ENCODE measurements at regions not wholly inside any gene's neighbourhood (a gene's known extent, or its start where the extent isn't known, plus 50 kb on each side); places are given as distances from the start of the nearest gene placed in this dataset.

GRCh38 chr2:240204431-240205276, 64.2 kb upstream of the OTOS start:
- Histone ChIP-seq H3K36me3 (no peaks in the 10 kb centered on the region), H3K27ac (no peak overlapping the region), H3K4me1 (no peaks in the 10 kb centered on the region), H3K4me3 (no peak overlapping the region), H3K27me3 (no peaks in the 10 kb centered on the region), H3K9me3 (peaks cover 0 to 6% (median 5%) of the 10 kb centered on the region in 4 donors)
- peak in 1 of 2 donors; percentile 18 for DNase-seq
- TF ChIP-seq EP300 (IDR thresholded peaks at IDR 0.05) (no peak), POLR2AphosphoS5 (IDR thresholded peaks at IDR 0.05) (no peak), POLR2A (IDR thresholded peaks at IDR 0.05) (no peak)
- TF ChIP-seq, protein P1, sequence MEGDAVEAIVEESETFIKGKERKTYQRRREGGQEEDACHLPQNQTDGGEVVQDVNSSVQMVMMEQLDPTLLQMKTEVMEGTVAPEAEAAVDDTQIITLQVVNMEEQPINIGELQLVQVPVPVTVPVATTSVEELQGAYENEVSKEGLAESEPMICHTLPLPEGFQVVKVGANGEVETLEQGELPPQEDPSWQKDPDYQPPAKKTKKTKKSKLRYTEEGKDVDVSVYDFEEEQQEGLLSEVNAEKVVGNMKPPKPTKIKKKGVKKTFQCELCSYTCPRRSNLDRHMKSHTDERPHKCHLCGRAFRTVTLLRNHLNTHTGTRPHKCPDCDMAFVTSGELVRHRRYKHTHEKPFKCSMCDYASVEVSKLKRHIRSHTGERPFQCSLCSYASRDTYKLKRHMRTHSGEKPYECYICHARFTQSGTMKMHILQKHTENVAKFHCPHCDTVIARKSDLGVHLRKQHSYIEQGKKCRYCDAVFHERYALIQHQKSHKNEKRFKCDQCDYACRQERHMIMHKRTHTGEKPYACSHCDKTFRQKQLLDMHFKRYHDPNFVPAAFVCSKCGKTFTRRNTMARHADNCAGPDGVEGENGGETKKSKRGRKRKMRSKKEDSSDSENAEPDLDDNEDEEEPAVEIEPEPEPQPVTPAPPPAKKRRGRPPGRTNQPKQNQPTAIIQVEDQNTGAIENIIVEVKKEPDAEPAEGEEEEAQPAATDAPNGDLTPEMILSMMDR (IDR thresholded peaks at IDR 0.05), result no peak
- 72 to 84% methylated on average over 16 to 17 of the region's 17 CpGs for WGBS, 2 donors
- peak; percentile 15 to 16 for ATAC-seq (ENCODE audit: low FRiP score in 2 of 2)

DNA sequence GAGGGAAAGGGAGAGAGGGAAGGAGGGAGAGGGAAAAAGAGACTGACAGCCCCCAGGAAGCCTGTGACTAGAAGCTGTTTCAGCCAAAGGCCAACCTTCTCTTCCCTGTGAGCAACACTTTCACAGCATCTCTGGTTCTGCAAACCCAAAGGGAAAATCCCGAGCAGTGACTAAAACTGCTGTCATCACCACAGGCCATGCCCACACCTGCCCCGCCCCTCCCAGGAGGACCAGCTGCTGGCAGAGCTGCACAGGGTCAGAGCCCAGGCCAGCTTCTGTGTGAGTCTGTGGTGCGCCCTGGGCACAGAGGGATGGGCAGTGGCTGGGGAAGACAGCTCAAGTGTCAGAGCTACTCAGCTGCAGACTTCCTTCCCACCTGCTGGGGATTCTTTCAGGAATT, 64.9 kb upstream of the OTOS start:
- no peaks in the 10 kb centered on the region for H3K27me3 ChIP-seq
- H3K36me3 ChIP-seq, result no peaks in the 10 kb centered on the region
- H3K9me3 ChIP-seq, result peaks cover 0 to 6% (median 5%) of the 10 kb centered on the region in 4 donors
- 20 to 52% methylated on average over 3 of the region's 3 CpGs for WGBS, 2 donors
- H3K4me3 ChIP-seq, result no peak overlapping the region
- TF ChIP-seq, protein P1 (IDR thresholded peaks at IDR 0.05), result no peak
- TF ChIP-seq POLR2A (IDR thresholded peaks at IDR 0.05), result no peak
- no peak overlapping the region for H3K27ac ChIP-seq
- DNase-seq (peak in 1 of 2 donors; percentile 15), ATAC-seq (ENCODE audit: low FRiP score in 2 of 2) (no peak)
- no peaks in the 10 kb centered on the region for H3K4me1 ChIP-seq

- TF ChIP-seq, protein P1 (IDR thresholded peaks at IDR 0.05), result no peak
- no peak for TF ChIP-seq POLR2A (IDR thresholded peaks at IDR 0.05)
- no peak for TF ChIP-seq POLR2AphosphoS5 (IDR thresholded peaks at IDR 0.05)
- no peak for TF ChIP-seq EP300 (IDR thresholded peaks at IDR 0.05)
- DNase-seq (no peak), ATAC-seq (ENCODE audit: low FRiP score in 2 of 2) (no peak)
- Histone ChIP-seq H3K36me3 (no peaks in the 10 kb centered on the region), H3K27ac (no peak overlapping the region), H3K4me1 (no peaks in the 10 kb centered on the region), H3K4me3 (no peak overlapping the region), H3K9me3 (peaks cover 0 to 6% (median 5%) of the 10 kb centered on the region in 4 donors), H3K27me3 (no peaks in the 10 kb centered on the region)
- 20 to 27% methylated on average over 2 of the region's 2 CpGs for WGBS, 2 donors
These were observed 65.3 kb upstream of the OTOS start for GRCh38 chr2:240205772-240206171.

DNA sequence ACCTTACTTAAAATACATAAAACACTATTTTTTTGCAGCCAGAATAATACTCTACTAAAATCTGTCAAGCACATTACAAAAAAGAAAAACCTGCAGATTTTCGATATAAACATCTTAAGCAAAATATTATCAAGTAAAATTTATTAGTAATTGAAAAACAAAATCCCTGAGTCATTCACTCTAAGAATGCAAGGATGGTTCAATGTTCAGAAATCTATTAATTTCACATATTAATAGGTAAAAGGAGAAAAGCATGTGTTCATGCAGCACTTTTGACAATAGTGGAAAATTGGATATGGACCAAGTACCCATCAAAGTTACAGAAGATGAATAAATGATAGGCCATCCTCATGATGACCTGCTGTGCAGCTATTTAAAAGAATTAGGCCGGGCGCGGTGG, 66.2 kb upstream of the OTOS start:
- H3K9me3 ChIP-seq, result peaks cover 0 to 6% (median 5%) of the 10 kb centered on the region in 4 donors
- WGBS, 2 donors, result 93% methylated on average over 4 of the region's 4 CpGs
- H3K4me1 ChIP-seq, result no peaks in the 10 kb centered on the region
- no peaks in the 10 kb centered on the region for H3K36me3 ChIP-seq
- DNase-seq, result no peak
- H3K27me3 ChIP-seq, result no peaks in the 10 kb centered on the region
- no peak overlapping the region for H3K4me3 ChIP-seq
- TF ChIP-seq EP300 (IDR thresholded peaks at IDR 0.05) (no peak), POLR2A (IDR thresholded peaks at IDR 0.05) (no peak), POLR2AphosphoS5 (IDR thresholded peaks at IDR 0.05) (no peak)
- TF ChIP-seq, protein P1 (IDR thresholded peaks at IDR 0.05), result no peak
- no peak overlapping the region for H3K27ac ChIP-seq
- ATAC-seq (ENCODE audit: low FRiP score in 2 of 2), result no peak

GRCh38 chr2:240207661-240208060, 67.2 kb upstream of the OTOS start:
- 82 to 91% methylated on average over 2 to 4 of the region's 4 CpGs for WGBS, 2 donors
- no peaks in the 10 kb centered on the region for H3K27me3 ChIP-seq
- peak in 1 of 2 donors; percentile 19 for DNase-seq

More at GRCh38 chr2:240207661-240208060, 67.2 kb upstream of the OTOS start:
- peaks cover 0 to 6% (median 5%) of the 10 kb centered on the region in 4 donors for H3K9me3 ChIP-seq
- TF ChIP-seq, protein P1 (IDR thresholded peaks at IDR 0.05), result no peak
- TF ChIP-seq EP300 (IDR thresholded peaks at IDR 0.05) (no peak), POLR2AphosphoS5 (IDR thresholded peaks at IDR 0.05) (no peak), POLR2A (IDR thresholded peaks at IDR 0.05) (no peak)
- H3K4me3 ChIP-seq, result no peak overlapping the region
- H3K4me1 ChIP-seq, result no peaks in the 10 kb centered on the region
- no peak overlapping the region for H3K27ac ChIP-seq
- ATAC-seq (ENCODE audit: low FRiP score in 2 of 2), result no peak
- H3K36me3 ChIP-seq, result no peaks in the 10 kb centered on the region
